GM12865 (cell line): ENCODE measurements at regions not wholly inside any gene's neighbourhood (a gene's known extent, or its start where the extent isn't known, plus 50 kb on each side); places are given as distances from the start of the nearest gene placed in this dataset.
"Not testable (repeated sequence)": the region's sequence is repeated elsewhere in the genome, so short reads cannot be mapped to it uniquely, and the experiment has no call there.

ENCODE experiments used
- DNase-seq: peaks from one replicate; pipeline ENCODE4 v3.0.0; 2010; ENCODE audit warnings: low read depth
- H3K4me3 ChIP-seq: 2 replicates; pipeline ENCODE4 v1.5.1; 2011; ENCODE audit warnings: mild to moderate bottlenecking, low read depth, low read length, control low read depth
- TF ChIP-seq, protein P1 (sequence below): IDR thresholded peaks from 2 replicates; pipeline ENCODE4 v1.5.1; 2011; ENCODE audit warnings: low read length, control low read depth, low read depth, inconsistent platforms; ENCODE audit not compliant: insufficient read depth; ENCODE audit errors: missing control alignments

DNA sequence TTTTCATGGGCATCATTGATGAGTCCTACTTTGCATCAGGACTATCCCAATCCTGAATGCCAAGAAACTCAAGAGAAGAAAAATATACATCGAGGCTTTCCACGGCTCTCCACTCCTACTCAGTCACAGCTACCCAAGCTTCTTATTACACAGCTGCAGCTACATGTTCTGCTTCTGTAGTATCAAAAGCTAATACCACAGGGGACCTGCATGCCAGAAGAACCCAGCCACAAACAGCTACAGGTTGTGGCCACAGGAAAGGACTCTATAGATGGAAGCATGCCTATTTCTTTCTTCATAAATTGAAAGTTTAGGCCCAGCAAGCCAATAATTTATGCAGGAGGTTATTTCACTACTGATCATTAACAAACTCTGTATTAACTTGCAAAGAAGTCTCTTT lies 209.7 kb upstream of the EGLN3 start:
- TF ChIP-seq, protein P1, sequence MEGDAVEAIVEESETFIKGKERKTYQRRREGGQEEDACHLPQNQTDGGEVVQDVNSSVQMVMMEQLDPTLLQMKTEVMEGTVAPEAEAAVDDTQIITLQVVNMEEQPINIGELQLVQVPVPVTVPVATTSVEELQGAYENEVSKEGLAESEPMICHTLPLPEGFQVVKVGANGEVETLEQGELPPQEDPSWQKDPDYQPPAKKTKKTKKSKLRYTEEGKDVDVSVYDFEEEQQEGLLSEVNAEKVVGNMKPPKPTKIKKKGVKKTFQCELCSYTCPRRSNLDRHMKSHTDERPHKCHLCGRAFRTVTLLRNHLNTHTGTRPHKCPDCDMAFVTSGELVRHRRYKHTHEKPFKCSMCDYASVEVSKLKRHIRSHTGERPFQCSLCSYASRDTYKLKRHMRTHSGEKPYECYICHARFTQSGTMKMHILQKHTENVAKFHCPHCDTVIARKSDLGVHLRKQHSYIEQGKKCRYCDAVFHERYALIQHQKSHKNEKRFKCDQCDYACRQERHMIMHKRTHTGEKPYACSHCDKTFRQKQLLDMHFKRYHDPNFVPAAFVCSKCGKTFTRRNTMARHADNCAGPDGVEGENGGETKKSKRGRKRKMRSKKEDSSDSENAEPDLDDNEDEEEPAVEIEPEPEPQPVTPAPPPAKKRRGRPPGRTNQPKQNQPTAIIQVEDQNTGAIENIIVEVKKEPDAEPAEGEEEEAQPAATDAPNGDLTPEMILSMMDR, result no peak
- DNase-seq, result no peak

DNA sequence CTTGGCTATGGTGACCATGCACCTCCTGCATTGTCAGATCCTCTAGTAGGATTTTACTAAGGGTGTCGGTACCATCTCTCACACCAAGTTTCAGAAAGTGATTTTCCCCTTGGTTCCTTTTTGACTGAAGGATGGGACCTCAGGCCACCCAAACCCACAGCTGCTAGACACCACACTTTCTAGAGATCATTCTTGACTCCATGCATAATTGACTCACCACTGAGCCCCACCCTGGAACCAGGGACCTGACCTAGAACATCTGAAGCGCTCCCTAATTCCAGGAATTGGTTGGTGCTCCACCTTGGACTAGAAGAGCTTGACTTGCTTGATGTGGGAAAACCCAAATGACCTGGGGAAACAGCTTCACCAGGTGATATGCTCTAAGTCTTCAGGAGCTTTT lies 206.8 kb upstream of the EGLN3 start:
- DNase-seq, result no peak
- TF ChIP-seq, protein P1, result no peak
- H3K4me3 ChIP-seq, result no peak overlapping the region

More for the DNA sequence above, 209.7 kb upstream of the EGLN3 start:
- no peak overlapping the region for H3K4me3 ChIP-seq

DNA sequence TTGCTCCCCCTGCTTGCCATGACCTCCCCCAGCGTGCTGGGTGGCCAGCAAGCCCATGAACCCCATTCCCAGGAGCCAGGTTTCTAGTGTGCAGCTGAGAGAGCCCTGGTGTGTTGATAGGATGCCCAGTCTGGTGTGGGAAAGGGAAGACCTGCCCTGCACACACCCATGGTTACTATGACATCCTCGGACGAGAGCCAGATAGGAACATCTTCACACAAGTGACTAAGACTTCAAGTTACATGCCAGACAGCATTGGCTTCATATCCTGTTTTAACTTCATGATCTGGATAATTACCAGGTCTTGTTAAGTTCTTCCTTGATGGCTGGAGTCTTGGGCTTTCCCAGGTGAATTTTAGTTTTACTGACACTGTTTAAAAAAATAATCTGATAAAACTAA lies 196.6 kb upstream of the EGLN3 start:
- DNase-seq, result no peak
- no peak overlapping the region for H3K4me3 ChIP-seq
- TF ChIP-seq, protein P1, result no peak

DNA sequence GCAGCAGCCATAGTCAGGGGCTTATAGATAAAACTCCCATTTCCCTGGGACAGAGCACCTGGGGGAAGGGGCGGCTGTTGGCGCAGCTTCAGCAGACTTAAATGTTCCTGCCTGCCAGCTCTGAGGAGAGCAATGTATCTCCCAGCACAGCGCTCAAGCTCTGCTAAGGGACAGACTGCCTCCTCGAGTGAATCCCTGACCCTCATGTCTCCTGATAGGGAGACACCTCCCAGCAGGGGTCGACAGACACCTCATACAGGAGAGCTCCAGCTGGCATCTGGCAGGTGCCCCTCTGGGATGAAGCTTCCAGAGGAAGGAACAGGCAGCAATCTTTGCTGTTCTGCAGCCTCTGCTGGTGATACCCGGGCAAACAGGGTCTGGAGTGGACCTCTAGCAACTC lies 189.3 kb upstream of the EGLN3 start:
- DNase-seq, H3K4me3 ChIP-seq: not testable (repeated sequence)

DNA sequence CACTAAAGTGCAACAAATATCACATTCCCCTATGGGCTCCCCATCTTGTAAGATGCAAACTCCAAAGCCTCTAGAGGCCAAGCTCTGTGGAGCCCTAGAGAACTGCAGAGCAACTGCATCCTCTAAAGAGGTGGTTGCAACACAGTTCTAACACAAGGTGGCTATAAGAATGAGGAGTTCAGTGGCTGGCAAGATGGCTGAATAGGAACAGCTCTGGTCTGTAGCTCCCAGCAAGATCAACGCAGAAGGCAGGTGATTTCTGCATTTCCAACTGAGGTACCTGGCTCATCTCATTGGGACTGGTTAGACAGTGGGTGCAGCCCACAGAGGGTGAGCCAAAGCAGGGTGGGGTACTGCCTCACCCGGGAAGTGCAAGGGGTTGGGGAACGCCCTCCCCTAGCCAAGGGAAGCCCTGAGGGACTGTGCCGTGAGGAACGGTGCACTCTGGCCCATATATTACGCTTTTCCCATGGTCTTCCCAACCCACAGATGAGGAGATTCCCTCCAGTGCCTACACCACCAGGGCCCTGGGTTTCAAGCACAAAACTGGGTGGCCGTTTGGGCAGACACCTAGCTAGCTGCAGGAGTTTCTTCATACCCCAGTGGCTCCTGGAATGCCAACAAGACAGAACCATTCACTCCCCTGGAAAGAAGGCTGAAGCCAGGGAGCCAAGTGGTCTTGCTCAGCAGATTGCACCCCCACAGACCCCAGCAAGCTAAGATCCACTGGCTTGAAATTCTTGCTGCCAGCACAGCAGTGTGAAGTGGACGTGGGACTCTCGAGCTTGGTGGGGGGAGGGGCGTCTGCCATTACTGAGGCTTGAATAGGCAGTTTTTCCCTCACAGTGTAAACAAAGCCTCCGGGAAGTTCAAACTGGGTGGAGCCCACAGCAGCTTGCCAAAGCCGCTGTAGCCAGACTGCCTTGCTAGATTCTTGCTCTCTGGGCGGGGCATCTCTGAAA lies 188.6 kb upstream of the EGLN3 start:
- H3K4me3 ChIP-seq, DNase-seq: not testable (repeated sequence)

- no peak overlapping the region for H3K4me3 ChIP-seq
- no peak for DNase-seq
- TF ChIP-seq, protein P1, result no peak
Observed at GRCh38 chr14:34138175-34138574, 187.3 kb upstream of the EGLN3 start.

DNA sequence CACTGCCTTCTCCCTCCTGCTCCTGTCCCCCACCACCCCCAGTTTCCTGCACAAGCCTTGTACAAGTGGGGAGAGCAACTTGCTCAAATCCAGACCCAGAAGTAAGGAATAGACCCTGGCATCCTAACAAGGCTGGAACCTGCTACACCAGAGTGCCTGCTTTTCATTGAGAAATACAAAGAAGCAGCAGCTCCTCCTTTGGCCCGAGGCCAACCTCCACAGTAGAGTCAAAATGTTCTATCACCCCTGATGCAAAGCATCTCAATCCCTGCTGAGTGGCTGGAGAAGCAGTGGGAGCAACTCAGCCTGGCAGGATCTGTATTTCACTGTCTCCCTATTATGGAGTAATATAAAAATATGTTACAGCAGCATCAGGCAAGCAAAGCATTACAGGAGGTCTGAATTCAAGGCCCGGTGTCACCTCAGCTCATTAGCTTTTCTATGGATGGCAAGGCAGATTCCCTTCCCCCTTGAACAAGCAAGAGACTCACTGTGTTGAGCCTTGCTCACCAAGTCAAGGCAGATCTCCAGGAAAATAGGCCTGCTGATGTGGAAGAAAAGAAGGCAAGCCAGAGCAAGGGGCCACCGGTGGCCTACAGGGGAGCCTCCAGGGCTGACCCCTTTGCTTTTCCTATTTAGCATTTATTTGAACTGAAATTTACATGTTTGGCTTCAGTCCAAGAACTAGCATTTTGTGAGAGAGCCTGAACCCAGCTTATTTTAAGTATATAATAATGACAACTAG lies 186.3 kb upstream of the EGLN3 start:
- no peak for DNase-seq

More for the DNA sequence above, 186.3 kb upstream of the EGLN3 start:
- no peak overlapping the region for H3K4me3 ChIP-seq
- TF ChIP-seq, protein P1, result no peak
